GM13977 (cell line): ENCODE measurements at regions not wholly inside any gene's neighbourhood (a gene's known extent, or its start where the extent isn't known, plus 50 kb on each side); places are given as distances from the start of the nearest gene placed in this dataset.

Experiments
- DNase-seq: peaks from one replicate; pipeline ENCODE4 v3.0.0; 2012; ENCODE audit warnings: low spot score
- in situ Hi-C: fragments of 300-500 bp; cut with MboI; formaldehyde crosslinking; loops from one replicate; pipeline ENCODE4 v1.12.0; 2022; ENCODE audit warnings: low sequenced_read_pairs, low pct_unique_long_range_greater_than_20kb, mixed read lengths, inconsistent platforms; ENCODE audit not compliant: unreplicated experiment
- TF ChIP-seq, protein P1 (sequence below): IDR thresholded peaks from 2 replicates; pipeline ENCODE4 v1.5.1; 2012; ENCODE audit warnings: mild to moderate bottlenecking, control low read depth; ENCODE audit not compliant: insufficient read depth; ENCODE audit errors: extremely low read depth, missing control alignments

DNA sequence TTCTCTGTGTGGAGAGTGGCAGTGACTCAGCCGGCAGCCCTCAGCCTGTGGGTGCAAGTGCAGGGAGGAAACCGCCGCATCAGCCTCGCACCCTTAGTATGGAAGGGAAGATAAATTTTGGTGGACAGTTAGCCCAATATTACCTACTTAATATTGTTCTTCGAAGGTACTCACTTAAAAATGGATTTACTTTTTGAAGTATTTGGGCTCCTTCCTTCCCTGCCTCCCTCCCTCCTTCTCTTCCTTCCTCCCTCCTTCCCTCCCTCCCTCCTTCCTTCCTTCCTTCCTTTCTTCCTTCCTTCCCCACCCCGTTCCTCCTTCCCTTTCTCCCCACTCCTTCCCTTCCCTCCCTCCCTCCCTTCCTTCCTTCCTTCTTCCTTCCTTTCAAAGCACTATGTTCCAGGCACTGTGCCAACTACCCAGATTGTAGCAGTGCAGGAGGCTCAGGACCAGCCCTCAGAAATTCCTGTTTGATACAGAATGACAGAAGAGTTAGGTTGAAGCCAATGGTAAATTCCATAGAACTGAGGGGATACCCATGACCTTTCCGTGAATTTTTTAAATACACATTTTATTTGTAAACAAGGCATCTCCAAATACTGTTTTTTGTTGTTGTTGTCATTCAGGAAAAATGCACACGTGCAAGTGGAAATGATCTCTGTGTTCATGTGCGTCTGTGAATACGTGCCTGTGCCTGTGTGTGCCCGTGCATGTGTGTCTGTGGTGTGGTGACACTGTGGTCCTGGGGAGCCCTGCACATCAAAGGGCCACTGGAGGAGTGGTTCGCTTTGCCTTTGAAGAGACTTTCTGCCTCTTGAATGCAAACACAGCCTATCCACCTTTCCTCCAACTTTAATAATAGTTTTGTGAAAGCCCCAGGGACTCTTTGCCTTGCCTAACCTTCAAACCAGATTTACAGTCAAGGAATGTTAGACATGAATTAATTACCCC is 141.7 kb downstream of the EDN3 start:
- TF ChIP-seq, protein P1, sequence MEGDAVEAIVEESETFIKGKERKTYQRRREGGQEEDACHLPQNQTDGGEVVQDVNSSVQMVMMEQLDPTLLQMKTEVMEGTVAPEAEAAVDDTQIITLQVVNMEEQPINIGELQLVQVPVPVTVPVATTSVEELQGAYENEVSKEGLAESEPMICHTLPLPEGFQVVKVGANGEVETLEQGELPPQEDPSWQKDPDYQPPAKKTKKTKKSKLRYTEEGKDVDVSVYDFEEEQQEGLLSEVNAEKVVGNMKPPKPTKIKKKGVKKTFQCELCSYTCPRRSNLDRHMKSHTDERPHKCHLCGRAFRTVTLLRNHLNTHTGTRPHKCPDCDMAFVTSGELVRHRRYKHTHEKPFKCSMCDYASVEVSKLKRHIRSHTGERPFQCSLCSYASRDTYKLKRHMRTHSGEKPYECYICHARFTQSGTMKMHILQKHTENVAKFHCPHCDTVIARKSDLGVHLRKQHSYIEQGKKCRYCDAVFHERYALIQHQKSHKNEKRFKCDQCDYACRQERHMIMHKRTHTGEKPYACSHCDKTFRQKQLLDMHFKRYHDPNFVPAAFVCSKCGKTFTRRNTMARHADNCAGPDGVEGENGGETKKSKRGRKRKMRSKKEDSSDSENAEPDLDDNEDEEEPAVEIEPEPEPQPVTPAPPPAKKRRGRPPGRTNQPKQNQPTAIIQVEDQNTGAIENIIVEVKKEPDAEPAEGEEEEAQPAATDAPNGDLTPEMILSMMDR: no peak
- in situ Hi-C loops: no loop called here
- DNase-seq: no peak

DNA sequence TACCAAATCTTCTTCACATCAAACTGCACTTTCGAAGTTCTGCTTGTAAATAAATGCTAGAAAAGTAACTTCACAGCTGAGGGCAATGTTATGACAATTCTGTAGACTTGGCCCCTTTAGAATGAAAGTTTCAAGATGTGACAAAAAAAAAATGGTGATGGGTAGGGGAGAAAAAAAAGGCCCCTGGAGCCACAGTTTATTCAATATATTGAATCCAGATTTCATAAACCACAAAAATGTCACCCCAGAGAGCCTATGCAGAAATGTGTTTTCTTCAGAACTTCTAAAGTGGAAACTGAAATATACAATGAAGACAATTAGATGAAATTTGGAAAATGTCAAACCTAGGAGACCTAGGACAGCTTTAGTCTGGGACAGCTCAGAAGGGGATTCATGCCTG is 143.1 kb downstream of the EDN3 start:
- TF ChIP-seq, protein P1: no peak
- no peak for DNase-seq

DNA sequence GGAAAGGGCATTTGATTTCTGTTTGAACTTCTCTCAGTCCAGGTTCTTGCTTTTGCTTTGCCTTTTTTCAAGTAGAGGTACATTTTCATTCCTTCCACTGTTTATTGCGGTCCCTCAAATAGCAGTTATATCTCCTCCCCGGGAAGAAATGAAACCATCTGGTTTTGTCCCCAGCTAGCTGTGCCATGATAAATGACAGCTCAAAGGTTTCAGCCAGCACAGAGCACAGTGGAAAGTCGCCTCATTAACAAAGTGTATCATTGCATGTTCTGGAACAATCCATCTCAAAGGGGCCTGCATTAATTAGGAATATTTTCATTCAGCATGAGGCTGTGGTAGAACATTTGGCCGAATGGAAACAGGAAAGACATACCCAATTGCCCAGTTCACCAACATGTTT is 146.0 kb downstream of the EDN3 start:
- in situ Hi-C loops: no loop called here
- DNase-seq: no peak
- TF ChIP-seq, protein P1: no peak

More for the DNA sequence above, 143.1 kb downstream of the EDN3 start:
- in situ Hi-C loops: no loop called here

DNA sequence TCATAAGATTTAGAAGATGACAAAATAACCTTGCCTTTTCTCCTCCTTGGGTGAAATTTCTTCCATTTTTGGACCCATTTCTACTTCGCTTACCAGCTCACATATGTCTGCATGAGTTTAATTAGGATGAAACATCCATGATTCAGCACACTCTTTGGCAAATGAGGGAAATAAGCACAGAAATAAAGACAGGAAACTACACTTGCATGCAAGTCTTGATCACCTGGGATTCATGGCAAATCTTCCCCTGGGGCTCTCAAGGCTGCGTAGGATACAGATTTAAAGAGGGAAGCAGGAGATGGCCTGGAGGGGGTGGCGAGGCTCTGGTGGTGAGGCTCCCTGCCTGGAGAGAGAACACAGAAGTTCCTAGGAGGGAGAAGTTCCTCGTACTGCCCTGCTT is 147.8 kb downstream of the EDN3 start:
- in situ Hi-C loops: no loop called here
- TF ChIP-seq, protein P1: no peak
- DNase-seq: no peak

DNA sequence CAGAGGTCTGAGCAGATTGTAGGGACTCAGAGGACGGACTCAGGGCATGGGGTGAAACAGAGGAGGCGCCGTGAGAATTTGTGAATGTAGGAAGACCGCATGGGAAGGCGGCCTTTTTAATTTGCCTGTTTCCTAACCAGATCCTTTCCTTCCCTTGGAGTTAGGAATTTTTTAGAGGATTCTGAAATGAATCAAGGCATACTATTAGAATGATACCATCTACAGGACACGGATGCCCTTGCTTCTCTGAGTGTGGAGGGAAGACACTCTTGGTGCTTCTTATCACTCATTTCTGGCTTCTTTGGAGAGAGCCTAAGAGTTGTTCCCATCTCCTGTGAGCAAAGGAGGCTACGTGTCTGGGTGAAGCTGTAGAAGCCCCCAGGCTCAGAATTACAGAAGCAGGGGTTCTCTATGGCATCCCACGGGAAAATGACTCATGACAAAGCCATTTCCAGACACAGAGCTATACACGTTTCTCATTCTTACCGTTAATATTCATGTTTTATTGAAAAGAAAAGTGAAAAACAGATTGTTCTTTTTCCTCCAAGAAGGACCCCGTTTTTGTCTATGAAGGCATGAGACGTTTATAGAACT is 148.5 kb downstream of the EDN3 start:
- DNase-seq: no peak
- in situ Hi-C loops: no loop called here
- TF ChIP-seq, protein P1: no peak

DNA sequence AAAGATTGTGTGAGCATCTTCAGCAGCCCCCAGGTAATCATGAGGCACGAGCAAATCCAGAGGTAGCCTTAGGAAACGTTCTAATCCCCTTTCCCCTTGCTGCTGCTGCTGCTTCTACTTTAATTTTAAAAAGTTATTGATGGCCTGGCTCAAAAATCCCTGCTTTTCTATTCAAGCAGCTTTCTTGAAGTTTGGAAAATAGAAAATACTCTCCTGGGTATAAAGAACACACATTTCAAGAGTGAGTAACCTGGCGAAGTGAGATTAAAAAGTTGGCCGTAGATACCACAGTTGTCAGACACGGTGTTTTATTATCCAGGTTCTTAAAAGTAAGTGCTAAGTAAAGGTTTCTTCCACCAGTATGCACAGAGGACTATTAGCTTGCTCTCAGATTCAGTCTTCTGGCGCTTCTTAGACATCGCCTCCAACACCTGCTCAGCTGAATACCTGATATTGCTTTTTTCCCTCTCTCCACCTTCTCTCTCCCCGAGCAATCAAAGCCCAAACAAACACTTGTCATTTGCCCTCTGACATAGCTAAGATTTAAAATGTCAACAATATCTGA is 150.7 kb downstream of the EDN3 start:
- in situ Hi-C loops: loop anchor here (25.0 kb wide), 1 partner anchor 589 kb away; the partner anchor contains the start of genes GNAS and GNAS-AS1
- DNase-seq: no peak

More for the DNA sequence above, 150.7 kb downstream of the EDN3 start:
- TF ChIP-seq, protein P1: no peak
